Head of caudate nucleus (tissue), 42 donors: ENCODE measurements at regions not wholly inside any gene's neighbourhood (a gene's known extent, or its start where the extent isn't known, plus 50 kb on each side); places are given as distances from the start of the nearest gene placed in this dataset.
A peak's percentile ranks its signal among the peaks of the same experiment; 100 is the strongest.

Source experiments
- DNase-seq, 42 donors: peaks; one replicate each; pipeline versions ENCODE4 v3.0.0 to v3.0.0-alpha.2; 2020 to 2021; ENCODE audit warnings: mixed read lengths in 7 of 42
- intact Hi-C: fragments of 100-400 bp; cut with DNase I; formaldehyde crosslinking; loops from one replicate; pipeline ENCODE4 v1.15.0; 2022

GRCh38 chr10:78360284-78360683, 326.6 kb downstream of the RPS24 start:
- DNase-seq = no peak
- intact Hi-C loops = no loop called here

- intact Hi-C loops = no loop called here
- no peak for DNase-seq
Measured at GRCh38 chr10:78361031-78361430, 327.4 kb downstream of the RPS24 start.

- intact Hi-C loops = no loop called here
- peak in 5 of 42 donors; percentile 16 to 43 (median 33) for DNase-seq
Measured at GRCh38 chr10:78362406-78363022, 328.9 kb downstream of the RPS24 start.

- intact Hi-C loops = no loop called here
- no peak for DNase-seq
Measured at GRCh38 chr10:78363190-78363589, 329.5 kb downstream of the RPS24 start.

GRCh38 chr10:78365694-78366093, 332.0 kb downstream of the RPS24 start:
- DNase-seq = no peak
- intact Hi-C loops = no loop called here

- intact Hi-C loops = no loop called here
- DNase-seq = peak in 4 of 42 donors; percentile 20 to 55 (median 26)
Measured at GRCh38 chr10:78366663-78367411, 333.2 kb downstream of the RPS24 start.

GRCh38 chr10:78367751-78368150, 334.1 kb downstream of the RPS24 start:
- DNase-seq = no peak
- intact Hi-C loops = no loop called here

- DNase-seq = peak in 17 of 42 donors; percentile 16 to 65 (median 39)
- intact Hi-C loops = no loop called here
Measured at GRCh38 chr10:78371136-78371535, 337.5 kb downstream of the RPS24 start.

- no peak for DNase-seq
Measured at GRCh38 chr10:78372806-78373205, 339.1 kb downstream of the RPS24 start.

GRCh38 chr10:78374331-78375028, 340.8 kb downstream of the RPS24 start:
- intact Hi-C loops = no loop called here
- no peak for DNase-seq

More at GRCh38 chr10:78372806-78373205, 339.1 kb downstream of the RPS24 start:
- intact Hi-C loops = no loop called here

GRCh38 chr10:78375854-78376785, 342.5 kb downstream of the RPS24 start:
- intact Hi-C loops = no loop called here
- peak; percentile 49 to 91 (median 76) for DNase-seq

GRCh38 chr10:78377356-78377755, 343.7 kb downstream of the RPS24 start:
- intact Hi-C loops = no loop called here
- no peak for DNase-seq

- DNase-seq = peak in 22 of 42 donors; percentile 26 to 78 (median 44)
- intact Hi-C loops = no loop called here
Measured at GRCh38 chr10:78378192-78378591, 344.5 kb downstream of the RPS24 start.

- intact Hi-C loops = no loop called here
- DNase-seq = no peak
Measured at GRCh38 chr10:78381107-78381506, 347.4 kb downstream of the RPS24 start.

- intact Hi-C loops = no loop called here
Measured at GRCh38 chr10:78382047-78382446, 348.4 kb downstream of the RPS24 start.

GRCh38 chr10:78382772-78383171, 349.1 kb downstream of the RPS24 start:
- DNase-seq = peak in 10 of 42 donors; percentile 31 to 64 (median 49)
- intact Hi-C loops = no loop called here

More at GRCh38 chr10:78382047-78382446, 348.4 kb downstream of the RPS24 start:
- no peak for DNase-seq

- no peak for DNase-seq
- intact Hi-C loops = no loop called here
Measured at GRCh38 chr10:78383378-78384048, 349.9 kb downstream of the RPS24 start.

- intact Hi-C loops = no loop called here
- DNase-seq = no peak
Measured at GRCh38 chr10:78384049-78384431, 350.4 kb downstream of the RPS24 start.
